ENCODE measurements at regions not wholly inside any gene's neighbourhood (a gene's known extent, or its start where the extent isn't known, plus 50 kb on each side); places are given as distances from the start of the nearest gene placed in this dataset.

GRCh38 chr6:48404927-48405326 is 293.9 kb upstream of the PTCHD4 start:
- TF ChIP-seq, protein P1, sequence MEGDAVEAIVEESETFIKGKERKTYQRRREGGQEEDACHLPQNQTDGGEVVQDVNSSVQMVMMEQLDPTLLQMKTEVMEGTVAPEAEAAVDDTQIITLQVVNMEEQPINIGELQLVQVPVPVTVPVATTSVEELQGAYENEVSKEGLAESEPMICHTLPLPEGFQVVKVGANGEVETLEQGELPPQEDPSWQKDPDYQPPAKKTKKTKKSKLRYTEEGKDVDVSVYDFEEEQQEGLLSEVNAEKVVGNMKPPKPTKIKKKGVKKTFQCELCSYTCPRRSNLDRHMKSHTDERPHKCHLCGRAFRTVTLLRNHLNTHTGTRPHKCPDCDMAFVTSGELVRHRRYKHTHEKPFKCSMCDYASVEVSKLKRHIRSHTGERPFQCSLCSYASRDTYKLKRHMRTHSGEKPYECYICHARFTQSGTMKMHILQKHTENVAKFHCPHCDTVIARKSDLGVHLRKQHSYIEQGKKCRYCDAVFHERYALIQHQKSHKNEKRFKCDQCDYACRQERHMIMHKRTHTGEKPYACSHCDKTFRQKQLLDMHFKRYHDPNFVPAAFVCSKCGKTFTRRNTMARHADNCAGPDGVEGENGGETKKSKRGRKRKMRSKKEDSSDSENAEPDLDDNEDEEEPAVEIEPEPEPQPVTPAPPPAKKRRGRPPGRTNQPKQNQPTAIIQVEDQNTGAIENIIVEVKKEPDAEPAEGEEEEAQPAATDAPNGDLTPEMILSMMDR (IDR thresholded peaks at IDR 0.05) = no peak
- TF ChIP-seq POLR2AphosphoS5 (IDR thresholded peaks at IDR 0.05) = no peak
